DMS79 (cell line): ENCODE measurements at regions not wholly inside any gene's neighbourhood (a gene's known extent, or its start where the extent isn't known, plus 50 kb on each side); places are given as distances from the start of the nearest gene placed in this dataset.
"Not testable (repeated sequence)": the region's sequence is repeated elsewhere in the genome, so short reads cannot be mapped to it uniquely, and the experiment has no call there.

Source experiments
- DNase-seq: peaks from one replicate; lab custom pipeline; 2025; lab: John Stamatoyannopoulos, UW

GRCh38 chr12:68425998-68426397 is 93.8 kb upstream of the MDM1 start:
- no peak for DNase-seq

DNA sequence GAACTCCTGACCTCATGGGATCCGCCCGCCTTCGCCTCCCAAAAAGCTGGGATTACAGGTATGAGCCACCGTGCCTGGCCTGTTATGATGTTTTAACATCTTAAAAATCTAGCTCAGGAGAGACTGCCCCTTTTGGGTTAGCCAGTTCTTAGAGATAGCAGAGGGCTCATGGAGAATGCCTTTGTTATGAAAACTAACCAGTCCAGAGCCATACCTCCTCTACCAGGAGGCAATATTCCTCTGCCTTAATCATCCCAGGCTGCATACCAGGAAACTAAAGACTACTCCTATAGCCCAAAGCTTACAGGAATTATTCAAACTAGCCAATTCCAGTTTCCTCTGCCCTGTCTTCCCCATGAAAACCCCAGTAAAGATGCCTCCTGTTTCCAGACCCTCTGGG is 96.0 kb upstream of the MDM1 start:
- no peak for DNase-seq

DNA sequence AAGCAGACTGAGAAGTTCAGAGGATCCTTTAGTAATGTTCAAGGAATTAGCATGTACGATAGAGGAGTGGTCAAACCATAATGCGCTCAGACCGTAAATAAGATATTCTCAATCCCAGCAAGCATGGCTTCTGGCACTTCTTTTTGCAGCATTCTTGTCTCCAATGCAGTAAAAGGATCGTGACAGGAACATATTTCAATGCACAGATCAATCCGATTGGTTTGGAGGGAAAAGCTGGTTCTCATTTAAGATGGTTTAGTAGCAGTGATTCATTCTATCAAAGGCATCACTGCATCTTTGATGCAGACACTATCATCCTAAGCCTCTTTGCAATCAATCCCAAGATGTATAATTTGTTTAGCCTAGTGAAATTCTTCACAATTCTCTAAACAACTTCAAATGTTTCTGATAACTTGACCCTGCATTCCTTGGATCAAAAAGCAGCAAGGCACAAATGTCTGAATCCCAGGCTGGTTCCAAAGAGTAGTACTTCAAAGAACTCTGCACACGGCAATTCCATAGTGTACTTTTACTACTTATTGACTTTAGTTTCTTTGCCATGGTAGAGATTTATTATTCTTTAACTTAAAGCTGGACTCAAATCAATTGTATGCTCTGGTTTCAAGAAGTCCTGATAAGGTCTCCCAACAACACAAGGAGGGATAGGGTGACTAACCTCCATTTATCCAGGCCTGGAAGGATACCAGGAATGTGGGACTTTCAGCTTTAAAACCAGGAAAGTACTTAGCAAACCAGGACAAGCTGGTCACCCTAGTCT is 96.8 kb upstream of the MDM1 start:
- DNase-seq, result no peak

DNA sequence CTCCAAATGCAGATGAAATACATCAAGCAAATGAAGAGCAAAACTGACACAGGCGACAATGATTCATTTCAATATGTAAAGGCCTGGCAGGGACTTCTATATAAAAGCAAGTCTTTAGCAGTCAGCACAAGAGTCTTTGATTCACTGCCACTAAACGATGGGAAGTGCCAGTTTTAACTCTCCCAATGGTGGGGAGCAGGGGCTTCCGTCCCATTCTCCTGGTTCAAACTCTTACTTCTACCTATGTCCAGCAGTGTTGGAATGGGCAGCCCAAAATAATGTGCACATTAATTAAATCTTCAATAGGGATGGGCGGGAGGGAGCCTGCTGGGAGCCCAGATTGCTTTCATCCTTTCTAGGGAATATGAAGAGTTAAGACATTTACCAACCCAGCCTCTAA is 97.5 kb upstream of the MDM1 start:
- DNase-seq, result no peak

DNA sequence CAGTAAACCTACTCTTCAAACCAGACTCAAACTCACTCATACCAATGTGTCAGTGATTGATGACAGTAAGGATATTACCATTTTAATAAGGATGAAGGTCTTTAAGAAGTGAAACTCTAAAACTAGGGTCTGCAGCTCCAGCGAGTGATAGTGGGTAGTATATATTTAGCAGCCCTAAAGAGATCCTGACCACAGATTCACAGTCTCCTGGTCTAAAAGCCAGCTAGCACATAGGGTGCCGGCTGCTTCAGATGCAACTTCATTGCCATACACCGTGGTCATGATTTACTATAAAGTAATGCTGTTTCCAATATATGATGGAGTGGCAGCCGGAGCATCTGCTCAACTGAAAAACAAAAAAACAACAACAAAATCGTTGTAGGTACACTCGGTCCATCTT is 99.6 kb upstream of the MDM1 start:
- DNase-seq, result no peak

DNA sequence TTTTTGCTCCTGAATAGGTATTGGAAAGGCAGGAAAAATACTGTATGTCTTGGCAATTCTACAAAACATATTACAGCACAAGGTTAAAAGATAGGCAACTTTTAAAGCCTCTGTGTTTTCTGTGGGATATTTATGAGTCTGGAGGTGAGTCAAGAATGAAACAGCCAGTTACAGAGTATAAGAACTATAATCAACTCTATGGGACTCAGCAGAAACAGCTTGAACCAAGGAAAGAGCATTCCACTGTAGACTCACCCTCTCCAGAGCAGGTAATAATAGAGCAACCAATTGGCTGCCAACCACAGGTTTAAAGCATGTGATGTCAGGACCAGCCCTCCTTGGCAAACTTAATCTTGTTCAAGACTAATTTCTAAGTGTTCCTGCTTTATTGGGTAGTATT is 100.5 kb upstream of the MDM1 start:
- no peak for DNase-seq

GRCh38 chr12:68434391-68435298 is 102.5 kb upstream of the MDM1 start:
- no peak for DNase-seq

- no peak for DNase-seq
Observed at GRCh38 chr12:68435299-68435637, 103.1 kb upstream of the MDM1 start.

GRCh38 chr12:68435816-68436215 is 103.7 kb upstream of the MDM1 start:
- DNase-seq, result no peak

- no peak for DNase-seq
Observed at GRCh38 chr12:68438601-68439000, 106.4 kb upstream of the MDM1 start.

GRCh38 chr12:68439368-68440045 is 107.3 kb upstream of the MDM1 start:
- DNase-seq, result no peak

DNA sequence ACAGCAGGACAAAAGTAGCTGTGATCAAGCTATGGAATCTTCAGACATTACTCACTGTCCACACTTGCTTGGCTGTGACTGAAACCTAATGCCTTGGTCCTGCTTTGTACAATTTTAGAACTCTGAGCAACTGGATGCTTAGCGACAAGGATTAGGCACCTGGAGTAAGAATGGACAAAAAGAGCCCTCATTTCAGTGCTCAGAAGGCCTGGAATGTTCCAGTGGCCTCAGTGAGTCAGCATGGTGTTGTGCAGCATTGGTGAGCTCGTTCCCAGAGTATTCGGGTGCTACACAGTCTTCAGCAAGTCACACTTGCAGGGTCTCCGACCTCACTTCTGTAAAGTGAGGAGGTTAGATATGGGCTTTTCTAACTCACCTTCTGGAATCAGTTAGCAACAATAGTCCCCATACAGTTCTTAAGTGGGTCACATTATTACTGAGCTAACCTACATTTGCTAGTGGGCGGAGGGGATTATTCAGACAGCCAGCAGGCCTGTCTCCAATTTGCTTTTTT is 108.0 kb upstream of the MDM1 start:
- no peak for DNase-seq

DNA sequence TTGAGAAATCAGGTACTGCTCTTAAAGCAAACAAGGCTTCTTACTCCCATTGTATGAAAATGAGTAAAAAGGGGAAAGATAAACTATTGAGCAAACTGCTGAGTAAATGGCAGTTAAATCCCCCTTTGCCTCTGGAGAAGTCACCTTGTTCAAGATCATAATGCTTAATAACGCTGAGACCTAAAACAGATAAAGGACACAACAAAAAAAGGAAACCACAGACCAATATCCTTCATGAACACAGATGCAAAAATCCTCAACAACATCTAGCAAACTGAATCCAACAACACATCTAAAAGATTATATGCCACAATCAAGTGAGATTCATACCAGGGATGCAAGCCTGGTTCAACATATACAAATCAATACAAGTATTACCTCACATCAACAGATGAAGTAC is 109.0 kb upstream of the MDM1 start:
- DNase-seq, result no peak

GRCh38 chr12:68442353-68442972 is 110.3 kb upstream of the MDM1 start:
- DNase-seq, result not testable (repeated sequence)

- DNase-seq, result not testable (repeated sequence)
Observed at GRCh38 chr12:68443695-68444094, 111.5 kb upstream of the MDM1 start.

DNA sequence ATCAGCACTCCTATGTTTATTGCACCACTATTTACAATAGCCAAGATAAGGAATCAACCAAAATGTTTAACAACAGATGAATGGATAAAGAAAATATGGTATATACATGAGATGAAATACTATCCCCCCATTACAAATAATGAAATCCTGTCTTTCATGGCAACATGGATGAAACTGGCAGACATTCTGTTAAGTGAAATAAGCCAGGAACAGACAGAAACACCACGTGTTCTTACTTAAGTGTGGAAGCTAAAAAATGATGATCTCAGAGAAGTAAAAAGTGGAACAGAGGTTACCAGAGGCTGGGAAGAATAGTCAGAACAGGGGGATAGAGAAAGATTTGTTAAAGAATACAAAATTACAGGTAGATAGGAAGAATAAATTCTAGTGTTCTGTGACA is 113.7 kb upstream of the MDM1 start:
- DNase-seq, result no peak

GRCh38 chr12:68446384-68446783 is 114.2 kb upstream of the MDM1 start:
- no peak for DNase-seq

DNA sequence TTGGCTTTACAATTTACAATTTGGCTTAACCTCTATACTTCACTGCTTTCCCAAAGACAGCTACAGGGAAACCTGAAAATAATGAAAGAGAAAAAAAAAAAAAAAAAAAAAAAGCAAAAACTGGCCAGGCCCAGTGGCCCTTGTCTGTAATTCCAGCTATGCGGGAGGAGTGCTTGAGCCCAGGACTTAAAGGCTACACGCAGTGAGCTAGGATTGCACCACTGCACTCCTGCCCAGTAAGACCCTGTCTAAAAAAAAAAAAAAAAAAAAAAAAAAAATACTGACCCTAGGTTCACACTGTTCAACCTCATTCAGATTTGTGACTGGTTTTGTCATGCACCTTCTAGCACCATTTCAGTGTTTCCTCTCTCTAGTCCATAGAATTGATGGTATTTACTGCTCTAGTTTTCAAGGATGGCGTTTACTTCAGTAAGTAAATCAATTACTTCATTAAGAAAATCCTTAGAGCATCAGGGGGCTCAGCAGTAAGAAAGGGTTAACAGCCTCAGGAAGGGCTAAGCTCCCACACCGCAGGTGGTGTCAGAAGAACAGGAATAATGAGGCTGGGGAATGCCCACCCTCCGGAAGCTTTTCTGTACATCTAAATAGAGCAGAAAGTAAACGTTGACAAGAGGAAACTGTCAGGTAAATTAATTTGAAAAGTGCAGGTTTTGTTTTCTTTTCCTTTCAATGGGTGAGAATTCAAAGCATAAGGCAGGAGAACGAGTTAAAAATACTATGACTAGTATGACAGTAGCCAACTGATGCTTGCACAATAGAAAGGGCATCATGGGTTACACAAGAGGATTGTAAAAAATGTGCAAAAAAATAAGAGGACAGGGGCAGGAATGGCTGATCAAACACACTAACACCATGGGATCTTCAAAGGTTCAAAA is 115.0 kb upstream of the MDM1 start:
- no peak for DNase-seq

- no peak for DNase-seq
Observed at GRCh38 chr12:68447797-68448260, 115.7 kb upstream of the MDM1 start.

- DNase-seq, result no peak
Observed at GRCh38 chr12:68449196-68449595, 117.0 kb upstream of the MDM1 start.

DNA sequence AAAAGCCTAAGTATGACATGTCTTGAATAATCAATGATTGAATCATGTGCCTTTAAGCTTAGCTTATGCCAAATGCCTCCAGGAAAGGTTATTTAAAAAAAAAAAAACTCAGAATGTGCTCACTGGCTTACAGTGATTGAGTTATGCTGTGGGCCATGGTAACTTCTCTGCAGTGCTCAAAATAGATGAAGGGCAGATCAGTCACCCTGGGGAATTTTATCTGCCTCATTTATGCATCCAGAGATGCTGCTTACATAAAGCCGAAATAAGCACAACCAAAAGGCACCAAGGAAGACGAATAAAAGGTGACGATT is 118.7 kb upstream of the MDM1 start:
- DNase-seq, result no peak
